Jurkat, Clone E6-1 (cell line): ENCODE measurements at regions not wholly inside any gene's neighbourhood (a gene's known extent, or its start where the extent isn't known, plus 50 kb on each side); places are given as distances from the start of the nearest gene placed in this dataset.
A peak's percentile ranks its signal among the peaks of the same experiment; 100 is the strongest.

Experiments
- DNase-seq: peaks from one replicate; pipeline ENCODE4 v3.0.0-alpha.2; 2011; ENCODE audit warnings: low read depth, low spot score
- H3K4me3 ChIP-seq: 2 replicates; pipeline ENCODE4 v1.5.1; 2011; ENCODE audit warnings: mild to moderate bottlenecking, low read length, control low read depth, moderate library complexity

DNA sequence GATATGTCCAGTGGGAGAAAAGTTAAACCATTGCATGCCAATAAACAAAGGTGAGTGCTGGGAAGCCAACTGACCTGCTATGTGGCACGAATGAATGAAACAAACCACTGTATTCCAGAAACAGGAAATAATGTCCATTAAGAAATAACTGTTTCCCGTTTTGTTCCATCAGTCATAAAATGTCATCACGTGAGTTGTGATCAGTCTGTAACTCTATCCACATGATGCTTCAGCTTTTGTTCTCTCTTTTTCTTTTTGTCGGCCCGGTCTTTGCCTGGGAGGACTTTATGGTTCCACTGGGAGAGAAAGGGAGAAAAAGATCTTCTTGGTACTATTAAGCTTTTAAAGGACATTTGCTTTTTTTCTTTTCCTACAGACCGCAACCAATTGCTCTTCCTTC, 179.9 kb downstream of the TGFB2 start:
- H3K4me3 ChIP-seq = no peak overlapping the region
- DNase-seq = no peak

DNA sequence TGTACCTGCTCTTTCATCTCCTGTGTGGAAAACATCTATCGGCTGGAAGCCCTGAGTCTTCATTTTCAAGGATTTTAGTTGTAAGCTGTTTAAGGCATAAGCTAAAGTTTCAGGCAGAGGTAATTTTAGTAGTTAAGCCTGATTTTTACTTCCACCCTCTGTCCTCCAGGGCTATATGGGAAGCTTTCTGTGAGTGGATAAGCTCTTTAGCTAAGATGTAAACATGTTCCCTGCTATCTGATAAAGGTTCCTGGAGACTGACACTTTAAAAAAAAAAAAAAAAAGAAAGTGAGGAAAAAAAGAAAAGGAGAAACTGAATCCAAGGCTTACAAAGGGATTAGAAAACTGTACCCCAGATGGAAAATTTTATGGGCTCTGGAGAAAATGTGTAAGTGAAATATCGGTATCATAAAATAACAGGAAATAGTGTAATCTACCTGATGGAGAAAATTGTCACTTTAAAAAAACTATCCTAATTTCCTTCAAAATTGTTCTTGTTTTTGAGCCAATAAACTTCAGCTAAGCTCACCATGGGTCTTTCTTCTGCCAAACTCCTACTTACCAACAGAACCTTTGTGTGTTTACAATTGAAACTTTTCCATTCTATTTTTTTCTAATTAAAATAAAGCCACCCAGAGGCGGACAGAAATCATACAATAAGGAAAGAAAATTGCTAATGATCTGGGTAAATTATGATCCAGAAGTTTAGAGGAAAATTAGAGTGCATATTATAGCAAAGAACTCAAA, 180.5 kb downstream of the TGFB2 start:
- no peak for DNase-seq
- no peak overlapping the region for H3K4me3 ChIP-seq

DNA sequence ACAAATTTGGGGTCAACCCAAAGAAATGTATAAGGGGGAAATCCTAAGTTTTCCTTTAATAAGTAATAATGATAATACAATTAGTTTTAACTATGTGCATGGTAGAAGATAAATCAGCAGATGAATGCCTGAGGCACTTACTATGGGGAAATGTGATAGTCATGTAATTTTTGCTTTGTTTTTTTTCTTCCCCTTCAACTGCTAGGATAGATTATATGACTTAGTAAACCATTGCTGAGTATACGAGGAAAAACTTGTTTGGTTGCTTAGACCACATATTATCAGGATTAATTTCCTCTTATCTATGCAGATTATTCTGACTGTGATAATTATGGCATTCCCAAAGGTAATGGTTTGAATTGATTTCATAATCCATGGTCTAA, 181.1 kb downstream of the TGFB2 start:
- DNase-seq = no peak
- no peak overlapping the region for H3K4me3 ChIP-seq

DNA sequence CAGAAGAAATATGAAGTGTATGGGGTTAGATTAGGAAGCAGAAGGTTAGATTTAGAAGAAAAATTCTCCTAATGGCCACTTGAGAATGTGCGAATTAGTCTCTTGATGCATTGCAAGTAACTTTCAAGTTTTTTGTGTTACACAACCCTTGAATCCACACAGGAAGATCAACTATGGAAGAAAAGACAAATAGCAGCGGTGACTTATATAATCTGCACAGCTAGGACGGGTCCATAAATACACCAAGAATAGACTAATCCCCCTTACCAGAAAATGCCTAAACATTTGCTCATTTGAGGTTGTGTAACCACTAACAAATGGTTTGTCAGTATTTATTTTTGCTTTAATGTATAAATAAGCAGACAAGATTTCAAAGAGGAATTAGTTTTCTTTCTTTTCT, 182.6 kb downstream of the TGFB2 start:
- H3K4me3 ChIP-seq = no peak overlapping the region
- no peak for DNase-seq

DNA sequence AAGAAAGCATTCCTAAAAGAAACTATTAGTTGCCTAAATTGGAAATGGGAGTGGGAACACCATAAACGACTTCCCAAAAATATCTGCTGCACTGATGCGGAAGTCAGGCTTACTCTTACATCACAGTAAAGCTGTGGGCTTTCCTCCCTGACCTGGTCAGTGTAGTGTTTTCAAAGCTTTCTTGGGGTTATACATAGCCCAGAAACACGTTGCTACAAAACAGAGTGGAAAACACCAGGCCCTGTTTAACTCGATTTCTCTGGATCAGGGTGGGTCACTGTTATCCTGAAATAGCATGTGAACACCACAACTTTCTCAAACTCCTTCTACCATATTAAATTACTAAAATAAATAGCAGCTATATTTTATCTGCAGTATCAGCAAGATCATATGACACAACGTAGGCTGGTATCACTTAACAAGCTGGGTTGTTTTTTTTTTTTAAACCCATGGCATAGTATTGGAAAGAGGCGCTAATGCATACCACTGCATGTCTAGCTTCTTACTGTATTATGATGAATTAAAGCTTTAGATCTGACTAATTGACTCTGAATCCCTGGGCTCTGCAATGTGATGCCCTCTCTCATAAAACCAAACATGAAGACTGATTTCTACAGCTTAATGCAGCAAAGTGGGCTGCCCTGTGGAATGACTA, 184.6 kb downstream of the TGFB2 start:
- DNase-seq = no peak
- no peak overlapping the region for H3K4me3 ChIP-seq

DNA sequence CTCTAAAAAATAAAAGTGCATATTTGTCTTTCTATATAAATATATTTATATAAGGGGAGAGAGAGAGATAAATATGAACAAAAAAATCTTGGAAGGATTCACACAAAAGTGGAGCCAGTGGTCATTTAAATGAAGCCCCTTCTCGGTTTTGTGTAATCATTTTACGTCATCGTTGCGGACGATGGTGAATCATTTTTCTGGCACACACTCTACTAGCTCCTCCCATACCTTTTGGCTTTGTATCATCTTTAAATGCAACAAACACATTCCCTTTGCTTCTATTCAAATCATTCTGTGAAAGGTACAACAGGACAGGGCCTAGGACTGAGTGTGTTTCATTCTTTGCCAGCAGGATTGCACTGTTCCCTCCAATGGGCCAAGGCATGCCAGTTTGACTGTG, 186.8 kb downstream of the TGFB2 start:
- no peak overlapping the region for H3K4me3 ChIP-seq
- no peak for DNase-seq

DNA sequence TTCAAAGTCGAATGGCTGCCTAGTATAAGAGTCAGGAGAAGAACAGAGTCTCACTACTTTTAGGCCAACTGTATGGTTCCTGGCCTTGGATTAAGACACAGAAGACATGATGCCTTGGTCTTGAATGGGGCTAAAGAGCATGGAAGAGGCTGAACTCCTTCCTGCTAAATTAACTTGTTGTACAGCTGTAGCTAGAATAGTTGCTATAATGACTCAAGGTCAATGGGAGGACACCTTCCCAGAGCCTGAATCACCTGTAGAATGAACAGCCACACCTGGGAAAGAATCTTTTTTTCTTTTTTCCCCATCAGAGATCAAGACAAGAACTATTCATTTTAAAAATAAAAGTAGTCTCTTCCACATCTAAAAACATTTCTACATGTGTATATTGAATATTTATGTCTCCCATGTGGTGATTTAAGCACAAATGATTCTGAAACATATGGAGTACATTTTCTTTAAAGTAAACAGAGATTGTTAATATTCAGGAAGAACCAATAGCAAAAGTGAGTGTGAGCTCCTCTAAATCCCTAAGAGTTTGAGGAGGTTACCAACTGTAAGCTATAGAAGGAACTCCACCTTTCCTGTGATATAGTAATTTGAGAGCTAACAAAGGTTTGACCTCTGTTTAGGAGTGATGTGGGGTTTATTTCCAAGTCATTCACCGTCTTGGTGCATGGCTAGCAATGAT, 191.3 kb downstream of the TGFB2 start:
- H3K4me3 ChIP-seq = no peak overlapping the region
- no peak for DNase-seq

DNA sequence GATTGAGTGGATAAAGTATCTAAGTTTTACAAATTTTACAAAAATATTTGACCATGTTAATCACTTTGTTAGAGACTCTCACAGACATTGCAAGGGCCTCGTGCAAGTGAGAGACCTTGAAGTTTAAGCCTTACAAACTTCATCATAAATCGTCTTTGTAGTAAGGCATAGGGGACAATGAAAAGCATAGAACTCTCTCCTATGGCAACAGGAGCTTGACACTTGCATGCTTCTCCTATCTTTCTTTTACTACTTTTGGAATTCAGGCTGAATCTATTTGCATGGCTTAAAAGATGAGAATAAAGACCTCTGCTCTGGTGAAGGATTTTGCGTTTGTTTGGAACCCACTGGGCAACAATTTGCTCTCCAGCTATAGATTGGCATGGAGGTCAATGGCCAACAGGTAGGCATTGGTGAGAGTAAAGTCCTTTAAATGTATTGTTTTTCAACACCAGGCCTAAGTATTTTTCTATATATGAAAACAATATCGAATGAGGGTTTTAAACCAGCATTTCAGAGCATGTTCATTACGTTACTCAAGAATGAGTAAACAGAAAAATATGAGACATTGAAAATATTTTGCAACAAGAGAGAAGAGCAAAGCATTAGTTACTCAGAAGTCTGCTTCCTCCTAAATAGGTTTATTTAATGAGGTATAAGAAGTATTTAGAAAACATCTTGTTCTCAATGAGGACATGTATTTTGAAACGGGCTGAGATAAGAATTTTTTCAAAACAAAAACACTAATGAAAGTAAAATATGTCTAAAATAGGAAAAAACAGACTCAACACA, 192.2 kb downstream of the TGFB2 start:
- no peak overlapping the region for H3K4me3 ChIP-seq
- DNase-seq = no peak

DNA sequence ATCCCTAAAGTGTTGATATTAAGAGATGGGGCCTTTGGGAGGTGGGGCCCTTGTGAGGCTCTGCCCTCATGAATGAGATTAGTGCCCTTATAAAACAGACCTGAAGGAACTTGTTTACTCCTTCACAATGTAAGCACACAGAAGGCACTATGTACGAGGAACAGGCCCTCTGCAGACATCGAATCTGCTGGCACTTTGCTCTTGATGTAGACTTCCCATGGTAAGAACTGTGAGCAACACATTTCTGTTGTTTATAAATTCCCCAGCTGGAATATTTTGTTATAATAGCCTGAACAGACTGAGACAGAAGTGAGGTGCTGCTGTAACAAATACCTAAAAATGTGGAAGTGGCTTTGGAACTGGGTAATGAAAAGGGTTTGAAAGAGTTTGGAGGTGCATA, 193.2 kb downstream of the TGFB2 start:
- H3K4me3 ChIP-seq = no peak overlapping the region
- DNase-seq = no peak

DNA sequence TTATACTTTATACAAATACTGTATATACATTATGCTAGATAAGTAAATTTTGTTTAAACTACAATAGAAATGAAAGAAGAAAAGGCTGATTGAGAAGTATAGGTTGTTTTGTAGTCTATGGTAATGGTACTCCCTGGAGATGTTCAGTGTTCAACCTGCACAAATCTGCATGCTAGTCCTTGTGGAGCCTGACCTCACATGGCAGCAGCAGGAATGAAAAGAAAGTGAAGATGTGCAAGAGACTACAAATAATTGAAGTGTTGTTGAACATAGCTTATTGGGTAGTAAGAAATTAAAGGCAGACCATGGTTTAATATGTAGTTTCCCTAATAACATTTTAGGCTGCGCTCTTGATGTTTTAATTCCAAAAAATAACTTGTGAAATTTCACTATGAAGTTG, 201.2 kb downstream of the TGFB2 start:
- H3K4me3 ChIP-seq = no peak overlapping the region
- DNase-seq = no peak

DNA sequence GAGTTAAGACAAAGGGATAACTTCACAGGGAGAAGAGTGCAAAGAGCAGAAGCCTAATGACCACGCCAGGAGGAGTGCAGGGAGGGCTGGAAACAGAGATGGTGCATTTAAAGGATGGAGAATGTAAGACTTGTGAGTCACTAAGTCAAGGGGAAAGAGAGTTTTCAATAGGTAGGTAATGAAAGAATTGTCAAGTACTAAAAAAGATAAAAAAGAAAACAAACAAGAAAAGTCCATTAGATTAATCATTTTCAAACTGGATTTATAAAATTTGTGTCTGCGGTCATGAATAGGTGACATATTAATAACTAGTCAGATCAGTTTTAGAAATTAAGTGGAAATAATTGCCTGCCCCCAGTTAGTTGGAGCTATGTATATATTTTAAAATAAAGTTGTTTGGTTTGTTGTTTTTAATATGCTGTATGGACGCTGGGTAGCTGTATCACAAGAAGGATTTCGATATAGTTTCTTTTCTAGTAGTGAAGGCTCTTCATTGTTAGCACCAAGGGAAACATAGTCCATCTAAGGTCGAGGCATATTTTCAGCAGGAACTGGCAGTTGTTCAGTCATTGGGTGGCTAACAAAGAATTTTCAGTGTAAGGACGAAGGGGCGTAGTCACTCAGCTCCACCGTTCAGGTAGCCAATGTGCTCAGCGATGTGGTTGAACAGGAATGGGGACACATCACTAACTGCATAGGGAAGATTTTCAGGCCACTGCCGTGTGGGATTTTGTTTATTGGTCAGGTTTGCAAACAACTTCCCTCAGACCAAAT, 203.0 kb downstream of the TGFB2 start:
- DNase-seq = no peak
- no peak overlapping the region for H3K4me3 ChIP-seq

DNA sequence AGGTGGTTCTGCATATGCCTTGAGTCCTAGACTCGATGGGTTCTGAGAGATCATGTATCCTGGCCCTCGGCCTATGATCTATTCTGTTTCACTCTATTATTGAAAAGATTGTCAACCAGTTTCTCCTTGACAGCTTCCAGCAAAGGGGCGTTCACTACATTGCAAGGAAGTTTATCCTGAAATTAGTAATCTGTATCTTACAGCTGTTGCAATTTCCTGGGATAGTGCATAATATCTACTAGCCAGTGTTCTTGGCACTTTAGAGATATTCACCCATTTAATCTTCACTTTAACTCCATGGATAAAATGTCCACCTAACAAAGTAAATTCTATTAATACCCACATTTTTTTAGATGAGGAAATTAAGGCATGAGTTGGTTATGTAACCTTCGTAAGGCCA, 203.6 kb downstream of the TGFB2 start:
- DNase-seq = no peak

DNA sequence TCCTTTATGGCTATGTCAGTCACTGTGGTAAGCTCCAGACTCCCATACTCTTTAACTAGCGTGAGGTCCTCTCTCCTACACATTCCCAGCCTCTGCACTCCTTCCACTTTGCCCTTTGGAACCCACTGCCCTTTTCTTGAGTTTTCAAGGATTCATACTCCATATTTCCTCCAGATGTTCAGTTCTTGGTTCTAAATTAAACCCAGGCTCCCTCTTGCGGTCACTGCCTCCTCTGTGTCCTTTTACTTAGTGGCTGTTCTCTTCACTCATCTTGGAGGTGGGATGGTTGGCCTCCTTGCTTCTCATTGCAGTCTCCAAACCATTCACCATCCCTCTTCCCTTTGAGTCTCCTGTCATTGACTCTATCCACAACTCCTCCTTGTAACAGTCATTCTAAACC, 208.1 kb downstream of the TGFB2 start:
- peak; percentile 3 for DNase-seq

More for the DNA sequence above, 203.6 kb downstream of the TGFB2 start:
- no peak overlapping the region for H3K4me3 ChIP-seq

DNA sequence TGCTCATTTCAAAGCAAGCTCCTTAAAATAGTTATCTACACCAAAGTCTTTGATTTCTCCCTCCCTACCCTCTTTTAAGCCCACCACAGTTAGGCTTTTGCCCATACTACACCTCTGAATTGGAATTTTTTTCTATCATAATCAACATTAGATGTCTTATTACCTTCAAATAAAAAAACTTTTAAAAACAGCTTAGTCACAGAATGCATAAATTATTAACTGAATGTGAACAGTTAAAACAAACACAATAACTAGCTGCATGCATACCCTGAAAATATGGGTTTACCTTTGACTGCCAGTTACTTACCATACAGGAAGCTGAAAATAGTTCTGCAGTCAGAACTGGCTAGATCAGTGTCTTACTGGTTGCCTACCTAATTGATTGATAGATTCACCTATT, 210.9 kb downstream of the TGFB2 start:
- no peak for DNase-seq
- no peak overlapping the region for H3K4me3 ChIP-seq

More for the DNA sequence above, 208.1 kb downstream of the TGFB2 start:
- no peak overlapping the region for H3K4me3 ChIP-seq

DNA sequence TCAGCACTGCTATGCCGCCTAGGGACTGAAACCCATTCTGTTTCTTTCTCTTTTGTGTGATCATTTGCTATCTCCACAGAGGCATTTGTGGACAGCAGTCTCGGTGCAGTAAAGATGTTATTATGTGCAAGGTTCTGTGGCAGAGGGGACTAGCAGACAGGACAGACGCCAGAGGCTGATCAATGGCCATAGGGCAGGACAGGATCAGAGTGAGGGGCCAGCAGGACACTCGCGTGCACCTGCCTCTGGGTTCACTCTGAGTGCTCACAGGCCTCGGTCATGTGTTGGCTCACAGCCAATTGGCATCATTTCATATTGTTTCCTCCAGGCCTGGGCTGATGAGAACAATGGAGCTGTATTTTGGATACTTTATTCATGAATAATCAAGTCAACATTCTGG, 212.6 kb downstream of the TGFB2 start:
- H3K4me3 ChIP-seq = no peak overlapping the region
- no peak for DNase-seq

DNA sequence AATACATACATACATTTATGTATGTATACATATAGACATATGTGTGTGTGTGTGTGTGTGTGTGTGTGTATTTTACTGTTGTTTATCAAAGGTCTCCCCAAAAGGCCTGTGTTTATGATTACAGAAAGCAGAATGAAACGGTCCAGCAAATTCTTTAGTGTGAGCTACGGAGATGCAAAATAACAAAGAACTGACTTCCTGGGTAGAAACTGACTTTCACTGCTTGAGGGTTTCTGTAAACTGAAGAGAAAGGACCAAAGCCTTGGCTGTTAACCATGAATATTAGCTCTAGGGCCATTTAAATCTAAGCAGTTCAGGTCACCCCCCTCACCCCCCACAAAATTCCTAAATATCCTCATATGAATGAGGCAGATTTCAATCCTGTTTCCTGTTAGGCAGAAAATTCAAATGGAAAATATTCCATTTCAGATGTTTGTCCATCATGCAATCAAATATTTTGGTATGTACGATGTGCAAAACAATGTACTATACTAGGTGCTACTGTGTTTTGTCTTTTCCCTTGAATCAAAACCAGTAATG, 213.2 kb downstream of the TGFB2 start:
- H3K4me3 ChIP-seq = no peak overlapping the region
- DNase-seq = no peak

DNA sequence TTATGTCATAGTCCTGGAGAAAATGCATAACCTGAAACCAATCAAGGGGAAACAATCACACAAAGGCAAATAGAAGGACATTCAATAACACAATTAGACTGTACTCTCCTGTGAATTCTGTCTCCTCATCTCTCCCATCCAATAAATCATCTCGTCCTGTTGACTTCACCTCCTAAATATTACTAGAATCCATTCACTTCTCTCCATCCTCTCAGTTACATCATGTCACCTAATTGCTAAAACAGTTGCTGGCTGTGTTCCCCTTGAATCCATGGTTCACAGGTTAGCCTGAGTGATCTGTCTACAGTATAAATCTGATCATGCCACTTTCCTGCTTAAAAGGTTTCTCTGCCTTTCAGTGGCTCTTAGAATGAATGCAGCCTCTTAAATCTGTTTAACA, 220.2 kb downstream of the TGFB2 start:
- no peak for DNase-seq

DNA sequence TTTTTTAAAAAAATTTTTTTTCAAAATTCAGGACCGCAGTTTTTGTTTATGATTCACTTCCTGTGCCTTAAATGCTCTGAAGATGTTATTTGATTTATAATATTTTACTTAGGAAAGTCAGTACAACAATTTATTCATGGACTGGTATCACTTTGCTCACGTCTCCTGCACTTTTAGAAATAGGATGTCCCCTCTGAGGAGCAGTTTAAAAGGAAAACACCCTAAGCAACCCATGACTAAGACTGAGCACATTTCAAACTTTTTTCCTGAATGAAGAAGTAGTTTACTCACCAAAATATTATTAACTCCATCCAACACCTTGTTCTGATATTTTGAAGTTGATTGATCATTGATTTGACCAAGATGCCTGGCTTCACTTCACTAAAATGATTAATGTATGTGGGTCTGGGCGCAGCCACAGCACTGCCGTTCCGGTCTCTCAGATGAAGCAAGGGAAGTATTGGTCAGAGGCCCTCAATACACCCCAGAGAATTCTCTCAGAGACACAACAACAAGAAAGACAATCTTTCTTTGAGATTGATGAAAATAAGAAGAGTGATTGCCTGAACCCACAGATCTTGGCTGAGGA, 223.9 kb downstream of the TGFB2 start:
- DNase-seq = no peak
- no peak overlapping the region for H3K4me3 ChIP-seq

More for the DNA sequence above, 220.2 kb downstream of the TGFB2 start:
- H3K4me3 ChIP-seq = no peak overlapping the region
